ENCODE measurements at regions not wholly inside any gene's neighbourhood (a gene's known extent, or its start where the extent isn't known, plus 50 kb on each side); places are given as distances from the start of the nearest gene placed in this dataset.
"Not testable (repeated sequence)": the region's sequence is repeated elsewhere in the genome, so short reads cannot be mapped to it uniquely, and the experiment has no call there.

DNA sequence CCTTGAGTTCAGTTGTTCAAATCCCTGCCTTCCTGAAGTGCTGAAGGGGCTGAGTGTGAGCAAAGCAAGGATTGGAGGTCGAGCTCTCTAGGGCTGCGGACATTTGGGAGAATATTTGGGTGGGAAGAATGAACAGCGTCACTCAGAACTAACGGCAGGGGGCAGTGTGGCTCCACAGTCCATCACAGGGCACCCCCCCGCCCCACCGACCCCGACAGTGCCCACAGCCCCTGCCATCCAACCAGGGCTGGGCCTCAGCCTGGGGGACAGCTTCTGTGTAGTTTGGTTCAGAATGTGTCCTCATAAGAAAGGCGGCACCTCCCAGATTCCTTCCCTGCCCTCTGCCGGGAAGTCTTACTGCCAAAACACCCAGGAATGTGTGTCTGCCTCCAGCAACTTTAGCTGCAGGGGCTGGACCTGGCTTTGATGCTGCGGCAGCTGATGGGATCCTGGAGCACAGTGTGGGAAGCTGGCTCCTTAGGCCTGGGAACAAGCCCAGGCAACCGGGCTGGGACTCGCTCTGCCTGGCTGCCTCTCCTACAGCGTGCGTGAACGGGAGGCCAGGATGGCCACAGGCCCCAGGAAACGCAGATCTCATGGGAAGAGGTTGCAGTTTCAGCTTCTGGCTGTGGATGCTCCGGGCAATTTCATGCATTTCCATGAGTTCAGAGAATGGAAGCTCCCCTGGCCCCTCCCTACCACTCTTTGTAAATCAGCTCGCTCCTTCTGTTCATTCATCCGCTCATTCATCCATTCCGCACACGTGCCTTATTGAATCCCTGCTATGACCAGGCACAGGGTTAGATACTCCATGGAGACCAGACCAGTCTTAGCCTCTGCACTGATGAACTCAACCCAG is 104.9 kb upstream of the TMPRSS2 start:
- no peak overlapping the region for H3K4me3 ChIP-seq (ENCODE audit: low read depth, low read length)
- DNase-seq (ENCODE audit: low read depth): no peak
- TF ChIP-seq CTCF (IDR thresholded peaks at IDR 0.05; ENCODE audit: low read depth, low read length, missing control alignments): peak; percentile 73

DNA sequence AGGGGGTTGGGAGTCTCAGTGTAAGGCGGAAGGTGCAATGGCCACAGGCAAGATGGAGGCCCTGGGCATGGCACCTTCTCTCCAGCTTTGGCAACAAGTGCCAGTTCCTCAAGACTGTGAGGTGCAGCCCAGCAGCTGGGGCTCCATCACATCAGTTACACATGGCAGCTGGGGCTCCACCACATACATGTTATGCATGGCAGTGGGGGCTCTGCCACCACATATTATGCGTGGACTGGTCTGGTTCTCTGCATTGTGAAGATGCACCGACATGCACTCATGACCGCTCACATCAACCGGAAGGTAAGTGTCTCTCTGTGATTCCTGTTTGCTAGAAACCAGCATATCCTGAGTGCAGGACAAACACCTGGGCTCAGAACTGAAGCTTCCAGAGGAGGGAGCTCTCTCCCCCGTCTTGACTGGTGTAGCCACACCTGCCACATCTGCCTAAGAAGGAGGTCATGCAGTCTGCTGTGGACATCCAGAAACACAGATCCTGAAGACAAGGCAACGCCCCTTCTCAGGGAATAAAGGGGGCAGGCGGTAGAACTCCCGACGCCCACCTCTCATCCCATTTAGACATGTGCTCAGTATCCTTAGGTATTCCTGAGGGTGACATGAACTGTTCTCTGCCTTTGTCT is 104.1 kb upstream of the TMPRSS2 start:
- no peak for DNase-seq (ENCODE audit: low read depth)
- peak; percentile 18 for TF ChIP-seq CTCF (IDR thresholded peaks at IDR 0.05; ENCODE audit: low read depth, low read length, missing control alignments)

DNA sequence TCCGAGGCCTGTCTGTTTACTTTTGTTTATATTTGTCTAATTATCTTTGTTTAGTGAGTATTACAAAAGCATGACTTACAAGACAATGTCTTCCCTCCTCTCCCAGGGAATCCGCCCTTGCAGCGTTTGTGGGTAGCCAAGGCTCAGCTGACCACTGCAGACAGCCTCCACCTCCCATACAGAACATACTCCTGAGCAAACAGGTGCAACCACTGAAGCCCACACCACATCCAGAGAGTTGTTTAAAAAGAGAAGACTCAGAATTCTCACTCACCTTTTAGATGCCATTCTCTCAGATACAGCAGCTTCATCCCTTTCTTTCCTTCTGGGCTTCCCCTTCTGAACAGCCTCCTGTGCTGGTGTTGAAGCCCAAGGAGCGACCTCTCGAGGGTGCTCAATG is 103.5 kb upstream of the TMPRSS2 start:
- H3K4me3 ChIP-seq (ENCODE audit: low read depth, low read length): no peak overlapping the region
- TF ChIP-seq CTCF (IDR thresholded peaks at IDR 0.05; ENCODE audit: low read depth, low read length, missing control alignments): no peak
- DNase-seq (ENCODE audit: low read depth): no peak

More for the DNA sequence above, 104.1 kb upstream of the TMPRSS2 start:
- no peak overlapping the region for H3K4me3 ChIP-seq (ENCODE audit: low read depth, low read length)

- not testable (repeated sequence) for DNase-seq (ENCODE audit: low read depth); H3K4me3 ChIP-seq (ENCODE audit: low read depth, low read length)
Observed at GRCh38 chr21:41610840-41611115, 102.8 kb upstream of the TMPRSS2 start.

GRCh38 chr21:41610042-41610839 is 102.3 kb upstream of the TMPRSS2 start:
- no peak overlapping the region for H3K4me3 ChIP-seq (ENCODE audit: low read depth, low read length)
- DNase-seq (ENCODE audit: low read depth): no peak
- peak; percentile 72 for TF ChIP-seq CTCF (IDR thresholded peaks at IDR 0.05; ENCODE audit: low read depth, low read length, missing control alignments)

DNA sequence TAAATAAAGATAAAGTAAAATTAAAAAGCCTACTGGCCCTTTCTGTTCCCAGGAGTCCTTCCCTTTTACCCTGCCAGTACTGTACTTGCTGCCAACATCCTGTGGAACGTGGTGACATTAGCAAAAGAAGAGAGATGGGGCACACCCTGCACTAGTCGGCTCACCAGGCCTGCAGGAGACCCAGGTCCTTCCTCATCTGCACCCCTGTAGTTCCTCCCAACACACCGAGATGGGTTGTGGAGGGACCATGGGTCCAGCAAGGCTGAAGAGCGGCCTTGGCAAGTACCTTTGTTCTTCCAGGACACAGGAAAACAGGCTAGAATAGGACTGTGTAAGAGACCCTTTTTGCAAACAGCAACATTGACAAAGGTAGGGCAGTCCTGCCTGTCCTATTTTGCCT is 98.7 kb upstream of the TMPRSS2 start:
- H3K4me3 ChIP-seq (ENCODE audit: low read depth, low read length): no peak overlapping the region
- TF ChIP-seq CTCF (IDR thresholded peaks at IDR 0.05; ENCODE audit: low read depth, low read length, missing control alignments): no peak
- DNase-seq (ENCODE audit: low read depth): no peak

GRCh38 chr21:41605934-41606285 is 98.0 kb upstream of the TMPRSS2 start:
- no peak for DNase-seq (ENCODE audit: low read depth)
- no peak for TF ChIP-seq CTCF (IDR thresholded peaks at IDR 0.05; ENCODE audit: low read depth, low read length, missing control alignments)
- H3K4me3 ChIP-seq (ENCODE audit: low read depth, low read length): no peak overlapping the region
